Activated T-cell treated with anti-CD3 and anti-CD28 coated beads for 24 hours (primary cell): ENCODE measurements at regions not wholly inside any gene's neighbourhood (a gene's known extent, or its start where the extent isn't known, plus 50 kb on each side); places are given as distances from the start of the nearest gene placed in this dataset.

ENCODE experiments used
- DNase-seq: peaks from one replicate; pipeline ENCODE4 v3.0.0-alpha.2; 2020; ENCODE audit warnings: low read depth

DNA sequence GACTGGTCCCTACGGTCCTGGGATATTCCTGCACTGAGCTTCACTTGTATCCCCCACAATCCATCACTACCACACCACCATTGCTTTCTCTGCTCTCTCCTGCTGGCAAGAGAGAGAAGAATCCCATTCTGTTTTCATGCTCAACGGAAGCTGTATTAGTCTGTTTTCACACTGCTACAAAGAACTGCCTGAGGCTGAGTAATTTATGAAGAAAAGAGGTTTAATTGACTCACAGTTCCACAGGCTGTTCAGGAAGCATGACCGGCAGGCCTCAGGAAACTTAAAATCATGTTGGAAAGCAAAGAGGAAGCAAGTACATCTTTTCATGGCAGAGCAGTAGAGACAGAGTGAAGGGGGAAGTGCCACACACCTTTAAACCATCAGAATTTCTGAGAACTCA, 260.4 kb upstream of the LYZL1 start:
- DNase-seq: no peak

DNA sequence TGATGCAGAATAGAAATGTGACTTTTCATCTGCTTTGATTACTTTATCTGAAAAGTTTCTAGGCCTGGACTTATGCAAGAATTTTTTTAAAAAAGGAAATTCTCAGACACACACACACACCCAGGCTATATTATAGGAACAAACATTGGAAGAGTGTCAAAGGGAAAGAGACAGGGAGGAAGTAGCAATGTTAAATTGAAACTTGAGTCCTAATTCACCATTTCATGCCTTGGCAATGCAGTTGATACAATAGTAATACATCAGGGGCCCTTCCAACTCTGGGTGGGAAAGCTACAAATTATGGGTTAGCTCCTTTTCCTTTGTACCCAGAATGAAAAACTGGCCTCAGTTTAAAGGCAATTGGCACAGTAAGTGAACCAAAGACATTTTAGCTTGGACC, 258.0 kb upstream of the LYZL1 start:
- no peak for DNase-seq

DNA sequence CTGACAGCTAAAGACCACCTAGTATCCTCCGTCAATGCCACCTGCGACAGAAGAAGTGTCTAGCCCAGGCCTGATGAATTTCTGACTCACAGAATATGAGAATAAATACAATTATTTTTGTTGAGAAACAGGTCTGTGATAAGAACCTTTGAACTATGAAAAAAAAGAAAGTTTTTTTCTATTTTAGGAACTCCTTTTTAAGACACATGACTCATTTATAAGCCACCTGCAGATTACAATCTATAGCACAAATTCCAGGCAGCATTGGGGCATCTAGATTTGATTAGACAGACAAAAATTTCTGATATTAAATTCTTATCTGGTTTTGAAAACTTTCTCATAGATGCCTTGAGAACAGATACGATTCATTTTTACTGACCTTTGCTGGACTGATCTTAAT, 256.7 kb upstream of the LYZL1 start:
- DNase-seq: no peak

DNA sequence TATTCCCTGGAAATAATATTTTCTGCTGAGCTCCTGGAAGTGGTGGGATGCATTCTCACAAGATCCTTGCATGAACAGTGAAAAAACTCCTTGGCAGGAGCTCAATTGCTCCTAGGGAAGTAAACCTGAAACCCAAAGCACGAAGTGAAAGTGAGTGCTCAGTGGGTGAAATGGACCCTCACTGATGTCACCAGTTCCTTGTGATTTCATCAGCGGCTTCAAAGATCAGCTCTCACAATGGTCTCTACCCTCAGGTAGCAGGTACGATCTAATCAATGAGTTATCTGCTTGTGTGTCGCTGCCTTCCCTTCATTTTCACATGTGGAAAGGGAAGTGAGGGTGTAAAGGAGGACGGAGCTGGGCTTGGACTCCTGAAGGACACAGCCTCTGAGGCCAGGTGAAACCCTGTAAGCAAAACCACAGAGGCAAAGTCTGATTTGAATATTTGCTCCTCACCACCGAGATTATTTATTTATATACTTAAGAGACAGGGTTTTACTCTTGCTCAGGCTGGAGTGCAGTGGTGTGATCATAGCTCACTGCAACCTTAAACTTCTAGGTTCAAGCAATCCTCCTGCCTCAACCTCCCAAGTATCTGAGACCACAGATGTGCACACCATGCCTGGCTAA, 255.4 kb upstream of the LYZL1 start:
- DNase-seq: no peak

DNA sequence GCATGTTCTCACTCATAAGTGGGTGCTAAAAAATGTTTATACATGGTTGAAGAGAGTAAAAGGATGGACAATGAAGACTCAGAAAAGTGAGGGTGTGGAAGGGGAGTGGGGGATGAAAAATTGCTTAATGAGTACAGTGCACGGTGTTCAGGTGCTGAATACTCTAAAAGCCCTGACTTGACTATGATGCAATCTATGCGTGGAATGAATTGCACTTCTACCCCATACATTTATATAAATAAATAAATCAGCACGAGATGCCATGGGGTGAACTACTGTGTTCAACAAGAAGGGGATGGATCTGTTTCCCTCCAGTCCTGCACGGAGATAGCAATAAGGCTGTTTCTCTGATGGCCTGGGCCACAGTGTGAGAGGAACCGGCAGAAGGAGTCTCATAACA, 254.3 kb upstream of the LYZL1 start:
- no peak for DNase-seq

DNA sequence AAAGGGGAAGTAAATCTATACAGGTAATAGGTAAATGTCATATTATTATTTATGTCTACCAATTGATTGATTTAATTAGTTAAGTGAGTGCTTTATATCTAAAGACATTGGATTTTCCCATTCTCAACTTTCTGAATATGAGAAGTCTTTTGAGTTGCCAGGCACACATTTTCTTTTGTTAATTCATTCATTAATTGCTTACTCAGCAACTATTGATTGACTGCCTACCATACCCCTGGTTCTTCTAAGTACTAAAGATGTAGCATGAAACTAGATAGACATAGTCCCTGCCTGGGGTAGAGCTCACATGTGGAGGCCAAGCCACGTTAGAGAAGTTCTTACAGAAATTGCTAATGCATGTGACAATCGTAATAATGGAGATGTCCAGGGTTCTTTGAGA, 253.1 kb upstream of the LYZL1 start:
- DNase-seq: no peak

DNA sequence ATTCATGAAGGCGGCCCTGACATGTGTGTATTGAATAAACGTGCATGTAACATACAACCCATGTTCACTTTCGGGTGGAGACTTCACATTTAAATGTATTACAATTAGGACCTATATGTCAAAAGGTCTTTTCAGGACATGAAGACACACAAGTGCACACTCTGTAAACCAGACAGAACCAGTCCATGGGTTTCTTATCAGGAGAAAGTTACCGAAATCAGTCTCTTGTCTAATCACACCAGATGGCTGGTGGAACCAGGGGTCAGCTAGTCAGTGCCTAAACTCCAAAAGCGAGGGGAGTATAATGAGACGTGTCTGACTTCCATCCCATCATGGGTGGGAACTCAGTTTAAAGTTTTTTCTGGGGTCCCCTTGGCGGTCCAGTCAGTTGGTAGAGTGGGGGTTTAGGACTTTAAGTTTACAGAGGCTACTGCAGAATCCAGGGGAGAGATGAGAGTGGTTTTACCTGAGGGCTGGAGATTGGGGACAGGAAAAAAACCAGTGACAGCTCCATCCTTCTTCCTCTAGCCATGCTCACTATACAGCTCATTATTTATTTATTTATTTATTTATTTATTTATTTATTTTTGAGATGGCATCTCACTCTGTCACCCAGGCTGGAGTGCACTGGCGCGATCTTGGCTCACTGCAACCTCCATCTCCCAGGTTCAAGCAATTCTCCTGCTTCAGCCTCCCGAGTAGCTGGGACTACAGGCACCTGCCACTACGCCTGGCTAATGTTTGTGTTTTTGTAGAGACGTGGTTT, 251.3 kb upstream of the LYZL1 start:
- DNase-seq: no peak

DNA sequence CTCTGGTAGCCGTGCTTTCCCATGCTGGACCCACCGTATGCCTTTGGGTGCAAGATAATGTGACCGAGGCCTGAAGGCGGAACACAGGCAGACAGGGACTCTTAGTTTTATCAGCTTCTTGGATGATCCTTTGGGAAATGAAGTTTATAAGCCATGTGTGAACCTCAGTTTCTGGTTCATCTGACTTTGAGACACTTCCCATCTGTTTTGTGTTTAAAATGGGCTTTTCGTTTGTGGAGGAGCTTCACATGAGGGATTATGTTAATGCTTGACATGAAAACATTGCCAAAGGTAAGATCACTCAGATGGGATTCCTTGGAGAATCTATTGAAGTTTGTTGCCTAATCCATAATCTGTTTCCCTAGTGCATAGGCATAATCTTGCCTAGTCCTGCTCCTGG, 249.8 kb upstream of the LYZL1 start:
- no peak for DNase-seq

DNA sequence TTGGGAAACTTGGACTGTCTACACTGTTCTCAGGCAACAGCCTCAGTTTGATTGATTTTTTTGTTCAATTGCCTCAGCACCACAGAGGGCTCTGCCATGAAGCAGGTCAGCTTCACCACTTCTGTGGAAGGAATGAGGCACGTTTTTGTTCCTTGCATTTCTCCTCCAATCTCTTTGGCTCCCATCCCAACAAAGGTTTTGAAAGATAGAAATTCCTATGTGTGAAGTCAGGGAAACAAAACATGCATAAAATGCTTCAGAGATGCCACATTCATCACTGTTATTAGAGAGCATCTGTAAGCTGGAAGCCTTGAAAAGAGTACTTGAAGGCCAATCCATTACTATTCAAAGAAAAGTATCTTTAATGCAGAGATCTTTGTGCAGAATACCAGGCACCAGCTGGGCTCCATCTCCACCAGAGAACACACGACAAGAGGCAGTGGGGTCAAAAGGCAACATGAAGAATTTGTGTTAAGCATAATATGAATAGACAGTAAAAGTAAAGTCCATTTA, 249.1 kb upstream of the LYZL1 start:
- no peak for DNase-seq

DNA sequence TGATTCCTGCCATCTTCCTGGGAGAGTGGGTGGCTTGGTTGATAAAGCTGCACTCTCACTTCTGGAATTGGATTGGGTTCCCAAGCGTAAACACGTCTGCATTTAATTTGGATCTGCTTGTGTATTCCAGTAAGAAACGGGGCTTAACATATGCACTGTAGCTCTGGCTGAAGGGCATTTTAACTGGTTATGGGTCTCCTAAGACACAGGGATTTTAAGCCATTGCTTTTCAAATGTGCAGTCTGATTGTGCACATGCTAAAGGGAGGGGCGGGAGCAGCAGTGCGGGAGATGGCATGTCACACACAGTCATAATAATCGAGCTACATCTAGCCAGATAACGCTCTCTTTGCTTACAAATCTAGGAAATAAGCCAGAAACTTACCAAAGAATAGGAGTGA, 247.3 kb upstream of the LYZL1 start:
- DNase-seq: no peak

DNA sequence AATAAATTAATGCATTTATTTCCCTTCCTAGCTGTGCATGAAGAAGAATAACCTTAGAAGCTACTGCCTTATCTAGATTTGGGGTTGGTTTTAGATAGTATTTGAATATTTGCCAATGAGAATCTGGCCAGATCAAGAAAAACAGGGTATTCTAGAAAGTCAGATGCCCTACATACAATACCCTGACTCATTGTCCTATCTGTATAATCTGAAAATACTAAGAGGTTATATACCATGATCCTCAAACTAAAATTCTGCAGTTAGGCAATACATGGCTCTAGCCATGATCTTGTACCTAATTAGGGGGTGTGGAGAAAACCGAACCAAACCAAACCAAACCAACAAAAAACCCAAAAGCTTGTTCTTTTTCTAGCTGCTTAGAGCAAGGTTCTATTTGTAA, 240.4 kb upstream of the LYZL1 start:
- no peak for DNase-seq

DNA sequence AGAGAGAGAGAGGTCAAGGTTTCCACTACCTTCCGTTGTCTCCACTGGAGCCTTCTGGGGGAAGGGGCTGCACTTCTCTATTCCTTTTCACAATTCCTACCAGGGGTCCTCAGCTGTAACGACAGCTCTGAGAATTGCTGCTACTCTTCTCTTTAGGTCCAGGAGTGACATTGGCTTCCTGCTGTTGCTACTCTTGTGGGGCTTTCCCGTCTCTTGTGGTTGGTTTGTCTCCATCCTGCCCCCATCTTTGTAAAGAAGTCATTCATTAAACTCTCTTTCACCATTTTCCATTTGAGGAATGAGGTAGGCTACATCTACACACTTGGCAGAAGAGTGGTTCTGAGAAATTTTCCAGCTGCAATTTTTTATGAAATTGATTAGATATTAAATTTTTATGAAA, 238.8 kb upstream of the LYZL1 start:
- no peak for DNase-seq

DNA sequence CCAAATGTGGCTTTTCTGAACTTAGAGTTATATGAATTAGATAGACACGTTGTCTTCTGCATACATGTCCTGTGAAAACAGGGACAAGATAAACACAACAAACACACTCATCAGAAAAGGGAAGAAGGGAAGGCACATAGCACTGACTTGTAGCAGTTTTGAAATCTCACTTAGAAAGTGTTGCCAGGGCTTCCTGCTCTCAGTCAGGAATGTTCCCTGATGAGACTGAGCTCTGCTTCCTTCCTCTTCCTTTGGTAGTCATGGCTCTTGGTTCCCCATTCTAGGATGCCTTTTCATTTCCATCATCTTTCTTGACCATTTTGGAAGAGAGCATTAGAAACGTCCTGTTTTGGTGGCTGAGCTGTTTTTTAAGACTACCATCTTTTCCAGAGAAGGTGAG, 233.8 kb upstream of the LYZL1 start:
- no peak for DNase-seq

DNA sequence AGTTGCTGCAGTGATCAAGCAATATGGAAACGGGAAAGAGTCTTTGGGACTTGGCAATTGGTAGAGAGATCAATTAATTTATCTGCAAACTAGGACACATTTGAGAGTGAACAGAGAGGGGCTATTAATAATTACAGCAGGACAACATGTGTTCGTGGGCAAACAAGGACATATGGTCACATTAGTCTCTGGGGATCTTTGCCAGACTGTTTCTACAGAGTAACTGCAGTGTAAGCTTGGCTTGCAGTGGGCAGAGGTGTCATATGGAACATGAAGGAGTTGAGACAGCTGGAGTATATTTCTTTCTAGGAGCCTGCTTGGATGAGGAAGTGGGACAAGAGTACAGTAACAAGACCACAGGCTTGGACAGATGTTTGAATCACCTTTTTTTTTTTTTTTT, 232.1 kb upstream of the LYZL1 start:
- no peak for DNase-seq

DNA sequence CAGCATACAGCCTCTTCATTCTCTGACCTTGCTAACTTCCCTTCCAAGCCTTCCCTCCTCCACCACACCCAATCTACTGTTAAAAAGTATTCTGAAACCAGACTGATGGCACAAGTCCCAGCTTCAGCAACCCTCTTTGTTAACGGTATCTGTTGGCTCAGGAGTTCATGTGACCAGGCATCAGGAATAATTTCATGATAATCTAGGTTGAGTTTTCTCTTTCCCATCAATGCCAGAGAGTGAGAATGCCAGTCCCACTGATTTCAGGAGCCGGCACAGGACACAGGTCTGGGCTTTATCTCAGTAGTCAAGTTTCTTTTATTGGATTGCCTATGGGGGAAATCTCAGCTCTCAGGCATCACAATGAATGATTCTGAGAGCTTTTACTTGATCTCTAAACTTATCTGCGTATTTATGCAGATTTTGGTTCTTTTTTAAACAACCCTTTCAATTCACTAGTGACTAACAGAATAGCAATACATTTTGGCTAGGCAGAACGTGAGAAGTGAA, 231.0 kb upstream of the LYZL1 start:
- DNase-seq: no peak

DNA sequence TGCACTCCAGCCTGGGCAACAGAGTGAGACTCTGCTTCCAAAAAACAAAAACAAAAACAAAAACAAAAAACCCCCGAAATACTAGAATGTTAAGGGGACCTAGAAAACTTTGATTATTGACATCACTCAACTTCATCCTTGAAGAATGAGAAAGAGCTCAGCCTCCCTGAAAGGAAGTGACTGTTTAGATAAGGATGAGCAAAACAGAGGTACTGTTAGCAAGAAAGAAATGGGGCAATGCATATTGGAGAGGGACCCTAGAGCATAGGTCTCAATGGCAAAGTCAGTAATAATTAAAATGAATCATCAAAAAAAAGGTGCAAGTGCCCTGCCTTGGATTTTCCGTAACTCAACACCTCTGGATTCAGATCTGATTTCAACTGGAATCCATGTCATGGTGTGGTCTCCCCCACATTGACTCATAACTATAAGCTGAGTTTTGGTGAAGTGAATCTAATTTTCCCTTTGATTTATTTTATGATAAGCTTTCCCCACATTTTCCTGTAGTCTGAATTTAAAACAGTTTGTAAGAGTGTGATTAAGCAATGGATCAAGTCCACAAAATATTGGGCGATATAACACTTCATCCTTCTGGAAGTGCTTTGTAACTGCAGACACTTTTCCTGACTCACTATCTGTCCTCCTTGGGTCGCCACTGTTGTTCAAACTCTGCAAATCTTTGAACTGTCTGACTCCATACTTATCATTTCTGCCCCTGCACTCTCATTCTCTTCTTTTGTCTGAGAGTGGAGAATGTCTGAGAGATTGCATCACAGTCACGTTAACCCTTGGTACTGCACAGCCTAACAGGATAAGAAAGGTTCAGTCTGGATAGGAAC, 224.8 kb upstream of the LYZL1 start:
- no peak for DNase-seq

DNA sequence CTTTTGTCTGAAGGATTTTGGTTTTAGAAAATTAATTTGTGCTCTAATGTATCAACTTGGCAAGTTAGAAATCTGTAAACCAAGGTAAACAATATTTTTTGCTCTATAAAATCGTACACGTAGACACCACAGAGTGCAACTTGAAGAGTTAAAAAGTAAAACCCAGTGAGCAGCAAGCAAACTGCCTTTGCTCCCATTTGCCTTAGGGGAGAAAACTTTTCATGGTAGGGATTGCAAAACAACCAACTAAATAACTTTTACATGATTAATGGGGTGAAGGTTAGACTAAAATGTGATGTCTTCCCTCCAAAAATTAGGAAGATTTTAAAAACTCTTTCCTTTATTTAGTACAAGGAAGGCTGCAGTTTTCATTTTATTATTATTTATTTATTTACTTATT, 224.2 kb upstream of the LYZL1 start:
- DNase-seq: no peak

DNA sequence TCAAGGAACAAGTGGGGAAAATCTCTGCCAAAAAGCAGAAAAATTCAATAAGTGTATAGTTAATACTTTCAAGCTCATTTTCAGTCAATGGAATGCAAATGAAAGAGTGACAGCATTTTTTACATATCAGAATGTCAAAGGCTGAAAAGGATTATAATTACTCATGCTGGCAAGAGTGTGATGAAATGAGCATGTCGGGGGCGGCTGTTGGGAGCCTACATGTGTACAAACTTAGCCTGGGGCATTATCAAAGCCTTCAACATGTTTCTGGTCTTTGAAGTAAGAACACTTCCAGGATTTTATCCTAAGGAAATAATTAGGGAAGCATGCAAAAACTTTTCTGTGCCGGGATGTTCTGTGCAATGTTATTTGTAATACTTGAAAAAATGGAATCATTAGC, 221.7 kb upstream of the LYZL1 start:
- DNase-seq: no peak

DNA sequence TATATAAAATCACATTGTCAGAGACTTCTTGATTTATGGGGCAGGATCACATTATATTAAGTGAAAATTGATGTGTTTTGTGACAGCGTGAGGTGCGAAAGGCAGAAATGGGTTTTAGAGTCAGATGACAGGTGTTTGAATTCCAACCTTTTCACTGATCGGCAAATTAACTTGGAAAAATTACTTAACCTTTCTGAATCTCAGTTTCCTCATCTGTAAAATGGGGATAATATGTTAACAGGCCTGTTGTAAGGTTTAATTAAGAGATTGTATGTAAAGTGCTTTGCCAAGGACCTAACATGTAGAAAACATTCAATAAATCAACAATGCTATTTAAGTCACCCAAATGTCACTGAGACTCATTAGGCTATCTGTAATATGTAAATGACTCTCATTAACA, 221.2 kb upstream of the LYZL1 start:
- no peak for DNase-seq

DNA sequence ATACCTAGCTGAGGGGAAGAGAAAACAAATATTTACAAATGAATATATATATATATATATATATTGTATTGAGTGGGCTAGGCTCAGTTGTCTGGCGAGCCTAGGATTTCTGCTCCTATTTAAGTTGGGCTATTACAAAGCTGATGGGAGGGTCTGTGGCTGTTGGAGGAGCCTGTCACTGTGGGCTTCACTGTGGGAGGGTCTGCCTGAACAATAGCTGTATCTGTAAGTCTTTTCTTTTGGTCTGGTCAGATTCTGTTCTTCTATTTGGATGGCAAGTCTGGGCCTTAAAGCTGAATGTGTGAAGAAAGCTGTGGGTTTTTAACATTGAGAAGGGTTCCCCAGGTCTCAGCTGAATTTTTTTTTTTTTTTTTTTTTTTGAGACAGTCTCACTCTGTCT, 220.6 kb upstream of the LYZL1 start:
- no peak for DNase-seq

DNA sequence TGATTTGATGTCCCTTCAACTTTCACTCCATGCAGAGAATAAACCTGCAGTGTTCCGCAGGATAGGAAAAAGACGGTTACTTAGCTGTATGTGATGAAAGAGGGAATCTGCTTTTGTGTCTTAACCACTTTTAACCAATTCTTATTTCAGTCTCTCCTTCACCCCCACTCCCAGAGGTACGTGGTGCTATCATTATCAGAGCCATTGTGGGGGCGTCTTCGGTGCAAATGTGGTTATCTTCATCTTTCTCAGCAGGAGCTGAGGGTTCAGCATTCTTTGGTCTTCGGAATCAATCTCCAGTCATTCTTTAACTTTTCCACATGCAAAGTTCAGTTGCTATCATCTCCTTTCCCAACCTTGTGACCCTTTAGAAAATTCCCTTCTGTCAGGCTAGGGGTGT, 219.9 kb upstream of the LYZL1 start:
- no peak for DNase-seq

DNA sequence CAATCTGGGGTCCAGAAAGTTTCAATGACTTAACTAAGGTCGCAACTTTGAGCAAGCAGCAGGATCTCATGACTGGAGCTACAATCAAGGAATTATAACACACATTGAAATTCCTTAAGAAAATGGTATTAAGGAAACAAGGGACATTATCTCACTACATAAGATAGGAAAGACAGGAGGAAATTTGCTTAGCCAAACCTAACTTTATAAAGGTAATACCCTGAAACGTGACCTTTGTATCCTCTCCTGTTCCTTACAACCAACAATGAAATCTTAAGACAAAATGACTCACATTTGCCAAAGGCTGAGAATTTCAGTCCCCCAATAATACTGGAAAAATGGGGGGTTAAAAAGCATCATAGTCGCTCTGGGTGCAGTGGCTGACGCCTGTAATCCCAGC, 218.9 kb upstream of the LYZL1 start:
- DNase-seq: no peak

DNA sequence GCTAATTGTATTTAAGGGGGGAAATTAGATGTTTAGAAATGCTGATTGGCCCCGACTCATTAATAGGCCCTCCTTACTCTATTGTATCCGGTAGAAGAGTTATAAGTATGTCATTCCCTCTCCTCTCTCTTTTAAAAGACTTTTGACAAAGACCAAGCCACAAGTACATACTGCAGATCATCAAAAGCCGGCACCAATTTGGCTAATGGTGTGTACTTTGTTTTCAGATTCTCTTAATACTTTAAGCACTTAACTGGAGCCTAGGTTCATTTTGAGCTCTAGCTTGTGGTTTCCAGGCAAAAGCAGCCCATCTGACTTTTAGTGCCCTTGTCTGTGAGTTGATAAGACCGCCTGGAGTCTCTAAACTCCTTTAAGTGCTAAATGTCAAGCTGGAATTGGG, 210.0 kb upstream of the LYZL1 start:
- no peak for DNase-seq
